DMS153 (cell line): ENCODE measurements at regions not wholly inside any gene's neighbourhood (a gene's known extent, or its start where the extent isn't known, plus 50 kb on each side); places are given as distances from the start of the nearest gene placed in this dataset.

ENCODE experiments used
- DNase-seq: peaks from one replicate; lab custom pipeline; 2025; lab: John Stamatoyannopoulos, UW

DNA sequence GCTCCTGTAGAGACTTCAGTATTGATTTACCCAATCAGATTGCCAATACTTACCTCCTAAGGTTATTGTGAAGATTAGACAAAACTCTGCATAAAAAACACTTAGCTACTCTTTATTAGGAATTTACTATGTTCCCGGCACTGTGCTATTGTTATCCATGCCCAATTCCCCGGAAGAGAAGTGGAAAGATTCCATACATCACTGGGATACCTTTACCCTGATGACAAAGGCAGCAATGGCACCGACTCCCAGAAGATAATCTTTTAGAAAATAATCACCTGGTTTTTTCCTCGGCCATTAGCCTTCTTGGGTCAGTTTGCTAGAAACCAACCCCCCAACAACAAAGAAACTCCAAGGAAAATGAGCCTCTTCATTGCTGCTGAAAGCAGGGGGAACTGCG, 226.0 kb downstream of the SNX18 start:
- DNase-seq, result no peak

DNA sequence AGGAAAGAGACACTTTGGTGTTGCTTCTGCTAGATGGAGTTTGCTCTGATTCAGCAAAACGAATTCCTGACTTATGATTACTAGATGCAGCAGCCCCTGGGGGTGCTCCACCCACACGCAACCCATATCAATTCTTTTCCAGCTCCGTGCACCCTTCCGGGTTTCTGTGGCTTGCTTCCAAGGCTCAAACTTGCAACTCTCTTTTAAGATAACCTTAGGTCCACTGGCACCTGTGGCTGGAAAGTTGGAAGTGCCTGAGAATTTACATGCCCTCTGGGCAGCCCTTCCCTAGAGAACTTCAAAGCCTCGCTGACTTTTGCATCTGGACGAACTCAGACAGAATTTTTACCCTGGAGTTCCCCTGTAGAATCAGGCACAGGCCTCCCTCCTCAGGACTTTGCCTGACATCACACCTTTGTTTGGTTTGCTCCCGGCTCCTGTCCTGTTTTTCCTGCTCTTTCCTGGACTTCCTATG, 224.9 kb downstream of the SNX18 start:
- DNase-seq, result no peak

DNA sequence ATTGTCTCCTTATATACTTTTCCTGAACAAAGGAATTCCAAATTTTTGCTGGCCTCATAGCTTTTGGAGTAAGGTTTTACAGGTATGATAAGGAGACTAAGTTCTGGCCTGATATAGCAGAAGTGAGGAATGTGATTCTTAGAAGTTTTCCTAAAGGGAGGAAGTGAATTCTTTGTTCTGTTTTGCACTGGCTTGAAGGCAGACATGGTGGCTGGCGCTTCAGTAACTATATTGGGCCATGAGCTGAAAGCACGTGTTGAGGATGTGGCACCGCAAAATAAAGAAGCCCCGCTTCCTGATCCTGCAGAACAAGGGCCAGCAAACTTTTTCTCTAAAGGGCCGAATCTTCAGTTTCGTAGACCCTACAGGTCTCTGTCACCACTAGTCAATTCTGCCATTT, 224.2 kb downstream of the SNX18 start:
- no peak for DNase-seq

DNA sequence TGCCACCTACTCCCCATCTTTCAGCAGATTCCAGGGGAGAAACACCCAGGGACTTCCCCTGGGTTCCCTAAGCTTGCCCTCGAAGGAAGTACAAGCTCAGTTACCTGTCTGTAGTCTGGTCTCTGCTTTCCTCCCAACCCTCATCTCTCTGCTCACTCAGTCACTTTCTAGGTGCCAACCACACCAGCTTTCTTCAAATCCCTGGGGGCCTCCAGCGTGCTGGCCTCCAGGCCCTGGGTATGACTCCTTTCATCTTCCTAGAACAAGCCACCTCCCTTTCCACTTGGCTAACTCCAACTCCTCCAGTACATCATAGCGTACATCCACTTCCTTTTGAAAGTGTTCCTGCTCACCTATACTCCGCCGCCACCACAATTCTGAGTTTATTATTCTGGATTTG, 222.6 kb downstream of the SNX18 start:
- DNase-seq, result no peak

GRCh38 chr5:54739371-54739770, 221.8 kb downstream of the SNX18 start:
- no peak for DNase-seq

GRCh38 chr5:54738973-54739367, 221.4 kb downstream of the SNX18 start:
- DNase-seq, result no peak

DNA sequence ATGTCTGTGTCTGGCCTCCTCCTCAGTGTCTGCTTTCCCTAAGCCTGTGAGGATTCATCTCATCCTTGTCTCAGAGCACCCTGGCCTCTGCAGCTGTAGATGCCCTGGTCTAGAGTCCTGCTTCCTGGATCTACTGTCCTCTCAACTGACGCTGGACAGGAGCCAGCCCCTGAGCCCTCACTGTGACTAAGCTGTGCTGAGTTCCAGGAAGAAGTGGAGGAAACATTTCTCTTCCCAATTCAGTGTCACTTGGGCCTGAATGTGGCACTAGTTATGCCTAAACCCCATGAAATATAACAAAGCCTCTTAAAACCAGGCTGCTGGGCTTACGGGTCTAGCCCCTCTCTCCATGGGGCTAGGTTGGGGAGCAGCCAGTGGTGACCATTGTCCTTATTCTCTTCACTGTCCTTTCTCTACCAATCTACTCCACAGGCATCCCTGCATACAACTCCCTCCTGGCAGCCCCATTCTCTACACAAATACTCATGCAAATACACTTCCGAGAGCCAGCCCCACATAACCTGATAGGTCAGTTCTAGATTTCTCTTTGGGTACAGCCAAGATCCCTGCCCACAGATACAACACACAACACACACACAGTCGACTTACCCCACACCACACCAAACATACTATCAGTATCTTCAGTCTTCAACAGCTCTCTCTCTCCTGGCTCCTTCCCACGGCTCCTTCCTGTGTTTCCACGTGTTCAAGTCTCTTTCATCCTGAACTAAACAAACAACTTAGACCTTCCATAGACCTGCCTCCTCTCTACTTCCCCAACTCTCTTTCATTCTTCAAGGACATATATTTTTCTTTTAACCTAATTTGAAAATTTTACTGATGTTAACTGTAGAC, 220.8 kb downstream of the SNX18 start:
- peak; percentile 29 for DNase-seq

DNA sequence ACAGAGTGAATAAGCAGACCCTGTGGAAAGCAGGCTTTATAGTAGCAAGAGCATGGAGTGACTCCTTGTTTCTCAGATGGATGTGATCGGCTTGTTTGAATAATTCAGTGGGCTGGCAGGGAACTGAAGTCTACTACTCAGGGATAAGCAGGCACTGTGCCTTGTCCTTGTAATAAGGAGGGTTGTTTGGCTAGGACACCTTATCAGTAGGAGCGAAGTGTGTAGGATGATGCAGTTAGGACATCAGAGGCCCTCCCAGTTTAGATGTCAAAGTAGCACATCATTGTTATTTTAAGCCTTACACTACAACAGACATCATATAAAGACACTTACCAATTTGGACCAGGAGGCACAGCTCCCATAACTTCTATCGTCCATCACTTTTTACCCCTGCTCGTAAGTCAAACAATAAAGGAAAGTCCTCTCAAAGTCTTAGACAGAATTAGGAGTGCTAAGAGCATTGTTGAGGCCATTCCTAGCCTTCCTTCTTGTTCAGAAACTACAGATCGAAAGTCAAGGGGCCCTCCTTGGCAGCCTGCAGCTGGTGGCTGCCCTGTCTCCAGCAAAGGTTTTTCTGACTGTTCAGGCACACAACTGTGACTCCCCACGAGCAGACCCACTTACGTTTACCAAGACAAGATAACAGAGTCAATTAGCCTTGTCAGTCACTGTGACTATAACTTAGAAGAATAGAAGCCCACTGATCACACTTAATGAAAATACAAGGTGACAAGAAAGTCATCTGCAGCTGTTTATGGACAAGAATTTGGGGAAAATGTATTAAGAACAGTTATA, 218.6 kb downstream of the SNX18 start:
- no peak for DNase-seq

DNA sequence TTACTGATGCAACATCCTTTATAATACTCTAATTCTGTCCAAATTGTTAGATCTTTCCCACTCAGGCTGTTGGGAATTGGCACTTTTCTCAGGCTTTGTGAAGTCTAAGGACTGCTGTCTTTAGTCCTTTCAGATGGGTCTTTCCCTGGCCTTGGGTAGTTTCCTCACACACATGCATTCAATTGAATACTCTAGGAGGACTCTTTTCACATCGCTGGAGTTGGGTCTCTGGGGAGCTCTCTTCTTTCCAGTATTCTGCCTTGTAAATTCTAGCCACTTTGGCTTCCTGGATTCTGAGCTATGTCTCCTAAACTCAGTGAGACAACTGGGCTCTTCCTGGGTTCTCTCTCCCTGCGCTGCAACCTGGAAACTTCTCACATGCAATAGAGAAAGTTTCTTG, 215.5 kb downstream of the SNX18 start:
- no peak for DNase-seq

DNA sequence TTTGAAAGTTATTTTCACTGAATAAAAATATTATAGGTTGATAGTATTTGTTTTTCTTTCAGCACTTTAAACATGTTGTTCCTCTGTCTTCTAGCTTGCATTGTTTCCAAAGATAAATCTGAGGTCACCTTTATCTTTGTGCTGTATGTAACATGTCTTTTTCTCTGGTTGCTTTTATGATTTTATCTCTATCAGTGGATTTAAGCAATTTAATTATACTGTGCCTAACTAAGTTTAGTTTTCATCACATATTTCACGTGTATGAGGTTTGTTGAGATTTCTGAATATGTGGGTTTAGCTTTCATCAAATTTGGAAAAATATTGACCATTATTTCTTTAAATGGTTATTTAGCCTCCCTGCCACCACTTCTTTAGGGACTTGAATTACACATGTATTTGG, 214.5 kb downstream of the SNX18 start:
- DNase-seq, result no peak

DNA sequence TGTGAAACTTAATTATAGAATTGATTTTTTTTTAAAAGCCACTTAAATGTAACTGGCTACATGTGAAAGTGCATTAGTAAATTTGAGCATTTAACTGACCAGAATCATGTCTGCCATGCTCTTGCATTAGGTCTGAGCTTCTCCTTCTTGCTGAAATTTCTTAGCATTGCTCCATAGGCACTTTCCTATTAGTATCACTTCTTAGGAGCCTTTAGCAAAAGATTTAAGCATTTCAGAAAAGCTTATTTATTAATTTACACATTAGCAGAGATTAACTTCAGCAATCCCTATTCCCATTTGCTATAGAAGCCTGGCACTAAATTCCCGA, 211.0 kb downstream of the SNX18 start:
- no peak for DNase-seq

DNA sequence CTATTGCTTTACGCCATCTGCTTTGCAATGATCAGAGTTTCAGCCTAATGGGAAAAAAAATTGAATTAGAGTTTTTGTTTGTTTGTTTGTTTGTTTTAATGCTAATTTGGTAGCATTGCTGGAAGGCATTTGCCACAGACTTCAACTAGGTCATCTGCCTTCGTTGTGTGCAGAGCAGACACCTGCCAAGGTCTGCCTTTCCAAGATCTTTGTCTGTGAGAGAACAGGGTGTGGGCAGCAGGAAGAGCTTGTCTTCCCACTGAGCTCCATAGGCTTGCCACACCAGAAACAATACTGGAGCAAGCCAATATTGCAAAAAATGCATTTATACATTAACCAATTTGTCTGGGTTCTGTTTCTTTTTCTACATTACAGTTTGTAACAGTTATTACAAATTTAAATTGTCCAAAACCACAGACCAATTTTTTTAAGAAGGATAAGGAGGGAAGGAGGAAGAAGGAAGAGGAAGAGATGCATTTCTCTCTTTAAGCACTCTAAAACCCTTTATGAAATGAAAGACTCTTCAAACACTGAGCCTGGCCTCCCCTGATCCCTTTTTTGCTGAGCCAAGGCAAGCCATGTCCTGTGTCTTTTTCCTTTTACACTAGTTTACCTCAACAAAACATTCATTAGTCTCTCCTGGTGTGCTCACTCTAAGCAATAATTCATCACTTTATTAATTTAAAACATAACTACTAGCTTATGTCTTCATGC, 210.5 kb downstream of the SNX18 start:
- DNase-seq, result no peak

- no peak for DNase-seq
Measured at GRCh38 chr5:54725391-54726280, 208.1 kb downstream of the SNX18 start.

DNA sequence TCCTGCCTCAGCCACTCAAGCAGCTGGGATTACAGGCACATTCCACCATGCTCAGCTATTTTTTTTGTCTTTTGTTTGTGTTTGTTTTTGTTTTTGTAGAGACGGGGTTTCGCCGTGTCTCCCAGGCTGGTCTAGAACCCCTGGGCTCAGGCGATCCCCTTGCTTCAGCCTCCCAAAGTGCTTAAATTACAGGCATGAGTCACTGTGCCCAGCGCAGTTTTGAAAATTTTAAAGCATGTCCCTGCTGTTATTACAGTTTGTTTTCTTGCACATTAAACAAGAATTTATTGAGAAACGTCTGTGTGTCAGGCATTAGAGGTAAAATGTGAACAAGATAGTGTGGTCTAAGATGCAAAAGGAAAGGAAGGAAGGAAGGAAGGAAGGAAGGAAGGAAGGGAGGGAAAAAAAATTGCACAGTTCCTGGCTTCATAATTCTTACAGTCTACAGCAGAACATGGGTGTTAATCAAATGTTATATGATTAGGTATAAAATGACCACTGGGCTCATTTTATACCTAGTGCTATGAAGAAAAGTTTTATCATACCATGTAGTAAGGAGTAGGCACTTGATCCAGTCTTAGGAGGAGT, 205.4 kb downstream of the SNX18 start:
- DNase-seq, result no peak

- no peak for DNase-seq
Measured at GRCh38 chr5:54721951-54722654, 204.5 kb downstream of the SNX18 start.

DNA sequence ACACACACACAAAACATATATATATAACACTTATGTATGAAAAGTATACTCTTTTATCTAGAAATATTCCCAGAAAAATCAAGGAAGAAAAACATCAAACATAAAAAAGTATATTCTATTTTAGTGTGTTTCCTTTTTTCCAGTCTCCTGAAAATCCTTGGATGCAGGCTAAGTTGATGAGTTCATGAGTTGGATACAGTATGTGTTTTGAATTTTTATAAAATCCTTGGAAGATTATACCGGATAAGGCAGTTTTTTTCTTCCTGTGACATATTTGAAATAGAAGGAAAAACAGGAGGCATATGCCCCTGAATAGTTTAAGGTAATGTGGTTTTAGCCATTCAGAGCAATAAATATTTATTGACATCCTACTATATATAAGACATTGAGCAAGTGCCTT, 203.6 kb downstream of the SNX18 start:
- DNase-seq, result no peak

DNA sequence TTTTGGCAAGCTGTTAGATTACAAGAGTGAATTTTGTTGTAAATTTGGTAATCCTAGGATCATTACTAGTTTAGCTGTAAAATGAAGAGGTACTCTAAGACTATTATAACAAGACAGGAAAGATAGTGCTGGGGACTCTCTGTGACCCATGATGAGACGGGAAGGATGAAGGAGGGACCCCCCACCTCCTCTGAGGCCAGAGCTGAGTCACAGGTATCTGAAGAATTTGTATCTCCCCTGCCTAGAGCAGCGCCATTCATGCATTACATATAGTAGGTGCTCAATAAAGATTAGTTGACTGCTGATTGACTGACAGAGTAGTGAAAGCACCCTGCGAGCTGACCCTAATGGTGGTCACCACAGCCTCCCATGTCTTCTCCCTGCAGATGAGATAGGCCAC, 202.8 kb downstream of the SNX18 start:
- DNase-seq, result no peak

DNA sequence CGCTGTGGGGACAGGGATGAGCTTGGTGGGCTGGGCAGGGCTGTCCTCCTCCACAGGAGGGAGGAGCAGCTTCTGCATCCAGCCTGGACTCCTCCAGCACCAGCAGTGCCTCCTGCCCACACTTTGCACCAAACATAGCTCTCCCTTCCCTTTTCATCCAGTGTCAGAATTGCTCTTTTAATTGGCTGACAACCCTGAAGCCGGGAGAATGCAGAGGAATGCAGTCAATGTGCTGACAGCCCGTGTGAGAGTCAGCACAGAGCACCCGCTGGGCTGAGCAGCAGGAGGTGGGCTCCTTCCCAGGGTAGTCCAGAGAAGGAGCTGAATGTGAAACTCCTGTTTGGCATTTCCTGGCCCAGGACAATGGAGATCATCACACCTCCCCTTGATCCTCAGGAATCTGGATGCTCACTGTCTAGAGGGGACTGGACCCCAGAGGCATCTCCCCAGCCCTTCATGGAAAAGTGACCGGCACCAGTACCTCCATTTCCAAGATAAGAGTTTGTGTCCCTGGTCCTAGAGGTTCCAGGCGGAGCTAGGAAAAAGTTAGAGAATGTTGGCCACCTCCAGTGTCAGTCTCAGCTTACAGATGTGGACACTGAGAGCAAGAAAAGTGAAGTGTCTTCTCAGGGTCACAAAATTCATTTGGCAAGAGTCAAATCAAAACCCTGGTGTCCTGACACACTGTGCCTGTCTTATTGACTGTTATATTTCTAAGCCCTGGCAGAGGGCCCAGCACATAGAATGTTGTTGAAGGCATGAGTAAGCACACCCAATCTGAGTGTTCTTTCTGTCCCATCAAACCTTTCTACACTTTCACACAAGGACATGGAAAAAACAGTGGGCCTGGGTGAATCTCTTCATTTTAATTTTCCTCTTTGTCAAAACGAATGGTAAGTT, 202.1 kb downstream of the SNX18 start:
- no peak for DNase-seq

DNA sequence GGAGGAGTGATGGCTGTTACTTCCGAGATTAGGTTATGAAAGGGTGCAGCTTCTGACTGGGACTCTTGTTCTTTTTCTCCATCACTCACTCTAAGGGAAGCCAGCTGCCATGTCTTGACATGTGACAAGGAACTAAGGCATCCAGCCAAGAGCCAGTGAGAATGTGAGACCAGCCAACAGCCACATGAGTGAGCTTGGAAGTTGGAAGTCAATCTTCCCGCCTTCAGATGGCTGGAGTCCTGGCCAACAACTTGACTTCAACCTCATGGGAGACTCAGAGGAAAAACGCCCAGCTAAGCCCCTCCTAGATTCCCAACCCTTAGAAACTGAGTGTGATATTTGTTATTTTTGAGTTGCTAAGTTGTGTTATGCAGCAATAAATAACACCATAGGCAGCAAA, 201.1 kb downstream of the SNX18 start:
- DNase-seq, result no peak

GRCh38 chr5:54717870-54718269, 200.3 kb downstream of the SNX18 start:
- DNase-seq, result no peak
